HPDE6-E6E7 (cell line): ENCODE measurements at regions not wholly inside any gene's neighbourhood (a gene's known extent, or its start where the extent isn't known, plus 50 kb on each side); places are given as distances from the start of the nearest gene placed in this dataset.
"Not testable (repeated sequence)": the region's sequence is repeated elsewhere in the genome, so short reads cannot be mapped to it uniquely, and the experiment has no call there.

Source experiments
- DNase-seq: peaks from one replicate; pipeline ENCODE4 v3.0.0; 2011; ENCODE audit warnings: missing footprints; ENCODE audit errors: extremely low spot score

GRCh38 chr2:152273732-152274260, 61.2 kb upstream of the FMNL2 start:
- DNase-seq = not testable (repeated sequence)

GRCh38 chr2:152277896-152278295, 57.1 kb upstream of the FMNL2 start:
- DNase-seq = not testable (repeated sequence)

DNA sequence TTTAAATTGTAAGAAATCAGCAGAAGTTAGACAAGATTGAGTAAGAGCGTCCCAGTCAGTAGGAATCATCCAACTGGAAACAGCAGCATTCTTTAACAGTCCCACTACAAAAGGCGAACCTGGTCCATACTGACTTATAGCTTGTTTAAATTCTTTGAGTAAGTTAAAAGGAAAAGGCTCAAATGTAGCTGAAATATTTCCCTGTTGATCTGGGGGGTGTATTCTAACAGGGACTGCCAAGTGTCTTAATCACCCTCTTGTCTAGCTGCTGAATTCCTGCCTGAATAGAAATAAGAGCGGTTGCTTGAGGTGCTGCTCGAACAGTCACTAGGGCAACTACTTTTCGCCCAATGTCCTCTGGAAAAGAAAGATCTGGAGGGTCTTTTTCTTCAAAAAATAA, 56.4 kb upstream of the FMNL2 start:
- no peak for DNase-seq

DNA sequence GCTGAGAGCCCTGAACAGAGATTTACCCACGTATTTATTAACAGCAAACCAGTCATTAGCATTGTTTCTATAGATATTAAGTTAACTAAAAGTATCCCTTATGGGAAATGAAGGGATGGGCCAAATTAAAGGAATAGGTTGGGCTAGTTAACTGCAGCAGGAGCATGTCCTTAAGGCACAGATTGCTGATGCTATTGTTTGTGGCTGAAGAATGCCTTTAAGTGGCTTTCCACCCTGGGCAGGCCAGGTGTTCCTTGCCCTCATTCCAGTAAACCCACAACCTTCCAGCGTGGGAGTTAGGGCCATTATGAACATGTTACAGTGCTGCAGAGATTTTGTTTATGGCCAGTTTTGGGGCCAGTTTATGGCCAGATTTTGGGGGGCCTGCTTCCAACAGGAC, 55.6 kb upstream of the FMNL2 start:
- DNase-seq = not testable (repeated sequence)

- no peak for DNase-seq
Observed at GRCh38 chr2:152280780-152281179, 54.2 kb upstream of the FMNL2 start.

DNA sequence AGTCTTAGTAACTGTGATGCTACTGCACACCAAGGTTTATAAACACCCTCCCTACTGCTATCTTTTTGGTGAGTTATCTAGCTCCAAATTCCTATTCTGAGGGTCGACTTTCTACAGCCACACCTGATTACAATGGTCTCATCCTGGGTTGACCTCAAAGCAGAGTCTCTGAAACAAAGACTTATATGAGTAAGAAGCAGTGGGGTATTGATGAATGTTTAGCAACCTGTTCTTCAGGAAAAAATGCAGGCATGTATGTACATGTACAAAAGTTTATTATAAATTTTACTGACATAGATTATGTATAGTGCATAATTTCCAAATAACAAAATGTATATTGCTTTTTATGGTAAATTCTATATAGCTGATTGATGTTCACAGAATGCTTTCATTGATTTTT, 51.6 kb upstream of the FMNL2 start:
- DNase-seq = peak; percentile 27

GRCh38 chr2:152284398-152284797, 50.6 kb upstream of the FMNL2 start:
- DNase-seq = no peak
